HEK293 (cell line): ENCODE measurements at regions not wholly inside any gene's neighbourhood (a gene's known extent, or its start where the extent isn't known, plus 50 kb on each side); places are given as distances from the start of the nearest gene placed in this dataset.

Source experiments
- CTCF ChIP-seq: fragments of 450-650 bp; formaldehyde crosslinking; IDR thresholded peaks from 2 replicates; pipeline ENCODE4 v1.5.1; 2016; ENCODE audit warnings: missing biosample characterization, missing genetic modification characterization
- PRDM1 ChIP-seq: fragments of 450-650 bp; formaldehyde crosslinking; IDR thresholded peaks from 2 replicates; pipeline ENCODE4; 2016; ENCODE audit warnings: missing biosample characterization, missing genetic modification characterization
- PRDM6 ChIP-seq: fragments of 450-650 bp; formaldehyde crosslinking; IDR thresholded peaks from 2 replicates; pipeline ENCODE4 v1.5.1; 2017; ENCODE audit warnings: missing biosample characterization, missing genetic modification characterization
- ZNF214 ChIP-seq: fragments of 450-650 bp; formaldehyde crosslinking; IDR thresholded peaks from 2 replicates; pipeline ENCODE4 v1.5.1; 2017; ENCODE audit warnings: missing biosample characterization, mild to moderate bottlenecking, missing genetic modification characterization, borderline replicate concordance
- ZNF658 ChIP-seq: fragments of 450-650 bp; formaldehyde crosslinking; IDR thresholded peaks from 2 replicates; pipeline ENCODE4; 2016; ENCODE audit warnings: missing biosample characterization, missing genetic modification characterization
- TF ChIP-seq, protein P1 (sequence below): fragments of 450-650 bp; formaldehyde crosslinking; IDR thresholded peaks from 2 replicates; pipeline ENCODE4 v1.5.1; 2016; ENCODE audit warnings: missing biosample characterization, missing genetic modification characterization
- TF ChIP-seq, protein P2 (sequence below): fragments of 450-650 bp; formaldehyde crosslinking; IDR thresholded peaks from 2 replicates; pipeline ENCODE4 v1.5.1; 2016; ENCODE audit warnings: missing biosample characterization, missing genetic modification characterization

GRCh38 chr3:190204200-190204599 is 83.5 kb upstream of the P3H2 start:
- TF ChIP-seq, protein P1, sequence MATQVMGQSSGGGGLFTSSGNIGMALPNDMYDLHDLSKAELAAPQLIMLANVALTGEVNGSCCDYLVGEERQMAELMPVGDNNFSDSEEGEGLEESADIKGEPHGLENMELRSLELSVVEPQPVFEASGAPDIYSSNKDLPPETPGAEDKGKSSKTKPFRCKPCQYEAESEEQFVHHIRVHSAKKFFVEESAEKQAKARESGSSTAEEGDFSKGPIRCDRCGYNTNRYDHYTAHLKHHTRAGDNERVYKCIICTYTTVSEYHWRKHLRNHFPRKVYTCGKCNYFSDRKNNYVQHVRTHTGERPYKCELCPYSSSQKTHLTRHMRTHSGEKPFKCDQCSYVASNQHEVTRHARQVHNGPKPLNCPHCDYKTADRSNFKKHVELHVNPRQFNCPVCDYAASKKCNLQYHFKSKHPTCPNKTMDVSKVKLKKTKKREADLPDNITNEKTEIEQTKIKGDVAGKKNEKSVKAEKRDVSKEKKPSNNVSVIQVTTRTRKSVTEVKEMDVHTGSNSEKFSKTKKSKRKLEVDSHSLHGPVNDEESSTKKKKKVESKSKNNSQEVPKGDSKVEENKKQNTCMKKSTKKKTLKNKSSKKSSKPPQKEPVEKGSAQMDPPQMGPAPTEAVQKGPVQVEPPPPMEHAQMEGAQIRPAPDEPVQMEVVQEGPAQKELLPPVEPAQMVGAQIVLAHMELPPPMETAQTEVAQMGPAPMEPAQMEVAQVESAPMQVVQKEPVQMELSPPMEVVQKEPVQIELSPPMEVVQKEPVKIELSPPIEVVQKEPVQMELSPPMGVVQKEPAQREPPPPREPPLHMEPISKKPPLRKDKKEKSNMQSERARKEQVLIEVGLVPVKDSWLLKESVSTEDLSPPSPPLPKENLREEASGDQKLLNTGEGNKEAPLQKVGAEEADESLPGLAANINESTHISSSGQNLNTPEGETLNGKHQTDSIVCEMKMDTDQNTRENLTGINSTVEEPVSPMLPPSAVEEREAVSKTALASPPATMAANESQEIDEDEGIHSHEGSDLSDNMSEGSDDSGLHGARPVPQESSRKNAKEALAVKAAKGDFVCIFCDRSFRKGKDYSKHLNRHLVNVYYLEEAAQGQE (tag by site-specific recombination) = no peak
- TF ChIP-seq ZNF658 (no peak), ZNF214 (tag by site-specific recombination) (no peak), PRDM1 (tag by site-specific recombination) (no peak), CTCF (tag by site-specific recombination) (no peak), PRDM6 (tag by site-specific recombination) (no peak)
- TF ChIP-seq, protein P2, sequence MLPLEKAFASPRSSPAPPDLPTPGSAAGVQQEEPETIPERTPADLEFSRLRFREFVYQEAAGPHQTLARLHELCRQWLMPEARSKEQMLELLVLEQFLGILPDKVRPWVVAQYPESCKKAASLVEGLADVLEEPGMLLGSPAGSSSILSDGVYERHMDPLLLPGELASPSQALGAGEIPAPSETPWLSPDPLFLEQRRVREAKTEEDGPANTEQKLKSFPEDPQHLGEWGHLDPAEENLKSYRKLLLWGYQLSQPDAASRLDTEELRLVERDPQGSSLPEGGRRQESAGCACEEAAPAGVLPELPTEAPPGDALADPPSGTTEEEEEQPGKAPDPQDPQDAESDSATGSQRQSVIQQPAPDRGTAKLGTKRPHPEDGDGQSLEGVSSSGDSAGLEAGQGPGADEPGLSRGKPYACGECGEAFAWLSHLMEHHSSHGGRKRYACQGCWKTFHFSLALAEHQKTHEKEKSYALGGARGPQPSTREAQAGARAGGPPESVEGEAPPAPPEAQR (tag by site-specific recombination) = no peak
